ENCODE measurements at regions not wholly inside any gene's neighbourhood (a gene's known extent, or its start where the extent isn't known, plus 50 kb on each side); places are given as distances from the start of the nearest gene placed in this dataset.

- no peak for TF ChIP-seq POLR2AphosphoS5 (IDR thresholded peaks at IDR 0.05; ENCODE audit: low read depth)
- TF ChIP-seq GABPA (IDR thresholded peaks at IDR 0.05; ENCODE audit: low read depth) = no peak
These were observed 1163.1 kb upstream of the MIR17HG start for GRCh38 chr13:90184355-90184754.
